Fibroblast of lung (primary cell): ENCODE measurements at regions not wholly inside any gene's neighbourhood (a gene's known extent, or its start where the extent isn't known, plus 50 kb on each side); places are given as distances from the start of the nearest gene placed in this dataset.

Experiments used
- CTCF ChIP-seq, 2 donors: IDR thresholded peaks in 1 of 2; conservative IDR thresholded peaks in 1 of 2; 1 replicate in 1 of 2; 2 replicates in 1 of 2; pipeline ENCODE4 v1.5.1; 2011 to 2012; ENCODE audit warnings: low read length in 2 of 2, control low read depth in 1 of 2, inconsistent platforms in 1 of 2, low read depth in 1 of 2, mild to moderate bottlenecking in 1 of 2
- EZH2 ChIP-seq: IDR thresholded peaks from 2 replicates; pipeline ENCODE4 v1.5.1; 2012; ENCODE audit warnings: low read length, control low read depth, mild to moderate bottlenecking; ENCODE audit errors: missing control alignments

- TF ChIP-seq CTCF (conservative IDR thresholded peaks at IDR 0.05 in 1 of 2, IDR thresholded peaks at IDR 0.05 in 1 of 2; ENCODE audit: low read depth in 1 of 2, low read length in 2 of 2) = no peak
- TF ChIP-seq EZH2 = no peak
Observed at GRCh38 chr10:9452056-9452455, 1397.6 kb downstream of the GATA3 start.
